Rectal smooth muscle tissue (tissue), 1 donor: ENCODE measurements at regions not wholly inside any gene's neighbourhood (a gene's known extent, or its start where the extent isn't known, plus 50 kb on each side); places are given as distances from the start of the nearest gene placed in this dataset.
"Not testable (repeated sequence)": the region's sequence is repeated elsewhere in the genome, so short reads cannot be mapped to it uniquely, and the experiment has no call there.

Experiments
- H3K27ac ChIP-seq: one replicate; pipeline ENCODE4 v1.7.0; 2013; ENCODE audit warnings: low read depth, low read length, inconsistent platforms
- H3K27me3 ChIP-seq: one replicate; pipeline ENCODE4 v1.7.0; 2013; ENCODE audit warnings: low read length; ENCODE audit not compliant: control insufficient read depth, insufficient read depth
- H3K36me3 ChIP-seq: one replicate; pipeline ENCODE4 v1.7.0; 2013; ENCODE audit warnings: low read length; ENCODE audit not compliant: control insufficient read depth, insufficient read depth
- H3K4me1 ChIP-seq: one replicate; pipeline ENCODE4 v1.7.0; 2013; ENCODE audit warnings: low read length; ENCODE audit not compliant: control insufficient read depth, insufficient read depth
- H3K4me3 ChIP-seq: one replicate; pipeline ENCODE4 v1.7.0; 2013; ENCODE audit warnings: low read length
- H3K9ac ChIP-seq: one replicate; pipeline ENCODE4 v1.7.0; 2013; ENCODE audit warnings: low read length

DNA sequence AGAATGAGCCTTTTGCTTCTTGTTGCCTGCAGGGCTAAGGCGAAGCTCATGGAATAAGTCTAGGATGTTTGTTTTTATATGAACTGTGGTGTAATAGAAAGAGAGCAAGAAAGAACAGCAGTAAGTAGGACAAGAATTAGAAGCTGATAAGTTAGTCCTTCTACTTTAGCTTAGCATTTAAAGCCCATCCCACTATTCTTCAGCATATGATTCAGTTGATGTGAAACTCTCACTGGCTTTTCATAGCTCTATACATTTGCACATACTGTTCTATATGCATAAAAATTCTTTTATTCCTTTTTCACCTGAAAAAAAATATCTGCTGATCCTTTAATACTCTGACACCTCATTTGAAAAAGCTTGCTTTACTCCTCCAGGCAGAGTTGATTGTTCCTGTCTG lies 712.0 kb downstream of the USP25 start:
- no peak overlapping the region for H3K9ac ChIP-seq
- no peak overlapping the region for H3K4me3 ChIP-seq

DNA sequence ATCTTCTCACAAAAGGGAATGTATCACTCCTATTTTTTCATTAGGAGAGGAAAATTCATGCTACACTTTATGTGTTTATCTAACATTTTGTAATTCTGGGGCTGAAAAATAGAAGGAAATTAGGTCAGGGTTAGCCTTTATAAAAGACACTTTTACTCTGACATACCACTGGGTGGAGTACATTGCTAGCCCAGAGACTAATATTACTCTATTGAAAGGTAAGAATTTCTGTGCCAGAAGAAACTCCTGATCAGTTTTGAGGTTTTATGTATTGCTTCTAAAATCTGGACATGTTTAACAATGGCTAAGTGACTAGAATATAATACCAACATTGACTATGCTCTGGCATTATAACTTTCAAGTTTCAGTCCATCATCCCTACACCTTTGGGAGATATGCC lies 724.6 kb downstream of the USP25 start:
- no peak overlapping the region for H3K9ac ChIP-seq
- H3K4me1 ChIP-seq, result peaks cover 4% of the 10 kb centered on the region
- H3K27ac ChIP-seq, result no peak overlapping the region
- no peaks in the 10 kb centered on the region for H3K27me3 ChIP-seq
- H3K4me3 ChIP-seq, result no peak overlapping the region
- no peaks in the 10 kb centered on the region for H3K36me3 ChIP-seq

More for the DNA sequence above, 712.0 kb downstream of the USP25 start:
- Histone ChIP-seq H3K4me1 (no peaks in the 10 kb centered on the region), H3K27ac (no peak overlapping the region), H3K27me3 (no peaks in the 10 kb centered on the region), H3K36me3 (no peaks in the 10 kb centered on the region)

DNA sequence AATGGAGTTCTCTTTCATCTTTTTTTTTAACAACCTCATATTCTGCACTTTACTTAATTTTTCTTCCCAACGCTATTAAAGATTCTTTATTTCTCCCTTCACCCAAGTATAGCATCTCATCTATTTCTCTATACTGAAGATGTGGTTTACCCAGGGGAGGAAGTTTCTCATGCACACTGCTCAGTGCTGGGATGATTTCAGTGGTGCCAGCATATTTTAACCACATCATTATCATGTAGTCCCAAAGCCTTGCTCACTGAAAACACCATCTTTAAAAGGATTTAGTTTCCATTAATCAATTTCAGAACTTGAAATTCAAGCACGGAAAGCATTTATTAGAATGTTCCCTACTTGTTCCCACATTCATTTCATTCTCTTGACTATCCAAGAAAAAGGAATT lies 725.7 kb downstream of the USP25 start:
- Histone ChIP-seq H3K9ac (no peak overlapping the region), H3K4me1 (peaks cover 4% of the 10 kb centered on the region), H3K27me3 (no peaks in the 10 kb centered on the region), H3K36me3 (no peaks in the 10 kb centered on the region), H3K27ac (no peak overlapping the region), H3K4me3 (no peak overlapping the region)

DNA sequence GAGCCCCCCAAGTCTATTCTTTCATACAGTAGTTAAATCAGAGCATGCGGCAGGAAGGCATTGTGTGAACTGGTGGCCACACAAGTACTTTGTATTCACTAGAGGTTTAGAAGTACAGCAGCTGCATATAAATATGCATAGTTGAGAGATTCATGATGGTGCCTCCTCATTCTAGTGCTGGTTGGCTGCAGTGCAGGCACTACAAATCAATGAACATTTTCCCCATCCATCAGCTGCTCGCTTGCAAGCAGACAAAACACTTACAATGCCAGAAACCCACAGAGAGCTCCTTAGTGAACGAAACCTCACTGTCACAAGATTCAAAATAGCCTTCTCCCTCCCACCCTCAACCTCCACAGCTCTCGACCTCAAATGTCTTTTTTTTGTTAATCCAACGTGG lies 726.2 kb downstream of the USP25 start:
- H3K36me3 ChIP-seq, result no peaks in the 10 kb centered on the region
- no peak overlapping the region for H3K27ac ChIP-seq
- H3K4me1 ChIP-seq, result peaks cover 4% of the 10 kb centered on the region
- no peaks in the 10 kb centered on the region for H3K27me3 ChIP-seq
- H3K4me3 ChIP-seq, result no peak overlapping the region
- no peak overlapping the region for H3K9ac ChIP-seq

DNA sequence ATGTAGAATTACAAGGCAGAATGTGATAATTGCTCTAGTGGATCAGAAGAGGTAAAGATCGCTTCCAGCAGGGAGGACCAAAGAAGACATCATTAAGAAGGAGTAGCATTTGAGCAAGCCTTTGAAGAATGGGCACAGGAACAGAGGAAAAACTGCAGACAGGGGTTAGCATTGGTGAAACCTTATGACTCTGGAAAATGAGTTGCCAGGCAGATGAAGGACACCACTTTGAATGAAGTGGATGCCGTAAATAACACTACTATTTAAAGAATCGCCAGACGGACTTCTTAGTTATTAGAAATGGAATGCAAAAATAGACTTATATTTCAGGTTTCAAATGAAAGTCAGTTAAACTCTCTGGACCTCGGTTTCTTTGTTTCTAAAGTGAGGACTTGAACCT lies 727.7 kb downstream of the USP25 start:
- no peak overlapping the region for H3K4me3 ChIP-seq
- no peaks in the 10 kb centered on the region for H3K36me3 ChIP-seq
- no peak overlapping the region for H3K27ac ChIP-seq
- H3K27me3 ChIP-seq, result no peaks in the 10 kb centered on the region
- peaks cover 4% of the 10 kb centered on the region for H3K4me1 ChIP-seq
- no peak overlapping the region for H3K9ac ChIP-seq

DNA sequence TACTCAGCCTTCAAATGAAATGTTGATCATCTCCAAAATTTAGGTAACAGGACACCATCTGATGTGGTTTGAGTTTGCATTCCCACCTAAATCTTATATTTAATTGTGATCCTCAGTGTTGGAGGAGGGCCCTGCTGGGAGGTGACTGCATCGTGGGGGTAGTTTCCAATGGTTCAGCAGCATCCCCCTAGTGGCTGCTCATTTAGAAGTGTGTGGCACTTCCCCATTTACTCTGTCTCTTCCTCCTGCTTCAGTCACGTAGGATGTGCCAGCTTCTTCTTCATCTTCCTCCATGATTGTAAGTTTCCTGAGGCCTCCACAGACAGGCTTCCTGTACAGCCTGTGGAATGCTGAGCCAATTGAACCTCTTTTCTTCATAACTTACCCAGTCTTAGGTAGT lies 731.2 kb downstream of the USP25 start:
- Histone ChIP-seq H3K4me1 (peaks cover 3% of the 10 kb centered on the region), H3K4me3 (no peak overlapping the region), H3K27me3 (no peaks in the 10 kb centered on the region), H3K9ac (no peak overlapping the region), H3K36me3 (no peaks in the 10 kb centered on the region), H3K27ac (no peak overlapping the region)

DNA sequence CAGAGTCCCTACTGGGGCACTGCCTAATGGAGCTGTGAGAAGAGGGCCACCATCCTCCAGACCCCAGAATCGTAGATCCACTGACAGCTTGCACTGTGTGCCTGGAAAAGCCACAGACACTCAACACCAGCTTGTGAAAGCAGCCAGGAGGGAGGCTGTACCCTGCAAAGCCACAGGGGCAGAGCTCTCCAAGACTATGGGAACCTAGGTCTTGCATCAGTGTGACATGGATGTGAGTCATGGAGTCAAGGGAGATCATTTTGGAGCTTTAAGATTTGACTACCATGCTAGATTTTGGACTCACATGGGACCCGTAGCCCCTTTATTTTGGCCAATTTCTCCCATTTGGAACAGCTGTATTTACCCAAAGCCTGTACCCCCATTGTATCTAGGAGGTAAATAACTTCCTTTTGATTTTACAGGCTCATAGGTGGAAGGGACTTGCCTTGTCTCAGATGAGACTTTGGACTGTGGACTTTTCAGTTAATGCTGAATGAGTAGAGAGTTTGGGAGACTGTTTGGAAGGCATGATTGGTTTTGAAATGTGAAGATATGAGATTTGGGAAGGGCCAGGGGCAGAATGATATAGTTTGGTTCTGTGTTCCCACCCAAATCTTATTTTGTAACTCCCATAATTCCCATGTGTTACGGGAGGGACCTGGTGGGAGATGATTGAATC lies 734.6 kb downstream of the USP25 start:
- not testable (repeated sequence) for H3K27ac ChIP-seq, H3K36me3 ChIP-seq, H3K4me3 ChIP-seq, H3K4me1 ChIP-seq, H3K27me3 ChIP-seq, H3K9ac ChIP-seq

DNA sequence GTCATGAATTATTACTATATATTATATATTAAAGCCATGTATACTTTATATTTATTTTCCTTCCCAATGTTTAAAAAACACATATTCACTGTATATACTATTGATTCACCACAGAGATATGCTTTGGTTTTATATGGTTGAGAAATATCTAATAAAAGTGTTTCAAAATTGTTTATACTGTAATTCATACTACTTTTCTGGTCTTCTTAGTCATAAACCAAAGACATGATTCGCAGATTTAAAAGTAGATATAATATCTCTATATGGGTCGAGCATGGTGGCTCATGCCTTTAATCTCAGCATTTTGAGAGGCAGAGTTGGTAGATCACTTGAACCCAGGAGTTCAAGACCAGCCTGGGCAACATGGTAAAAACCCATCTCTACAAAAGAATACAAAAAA lies 738.4 kb downstream of the USP25 start:
- Histone ChIP-seq H3K27ac (no peak overlapping the region), H3K27me3 (no peaks in the 10 kb centered on the region), H3K9ac (no peak overlapping the region), H3K36me3 (no peaks in the 10 kb centered on the region), H3K4me3 (no peak overlapping the region), H3K4me1 (no peaks in the 10 kb centered on the region)

DNA sequence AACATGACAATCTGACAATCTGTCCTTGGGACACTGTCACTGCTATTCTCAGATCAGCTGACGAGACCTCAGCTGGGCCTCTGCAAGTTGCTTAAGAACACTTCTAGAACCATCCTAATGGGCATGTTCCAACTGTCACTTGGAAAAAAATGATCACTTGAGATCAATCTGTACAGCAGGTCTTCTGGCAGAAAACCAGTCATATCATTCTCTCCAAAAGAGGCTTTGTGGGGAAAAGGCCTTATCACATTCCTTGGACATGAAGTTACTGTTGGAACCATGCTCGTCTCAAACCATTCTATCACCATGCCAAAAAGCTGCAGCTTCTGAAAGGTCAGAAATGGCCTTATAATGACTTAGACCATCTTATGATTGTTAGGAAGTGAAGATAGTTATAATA lies 744.2 kb downstream of the USP25 start:
- H3K9ac ChIP-seq, result no peak overlapping the region
- H3K4me1 ChIP-seq, result no peaks in the 10 kb centered on the region
- no peaks in the 10 kb centered on the region for H3K27me3 ChIP-seq
- H3K4me3 ChIP-seq, result no peak overlapping the region
- H3K27ac ChIP-seq, result no peak overlapping the region
- H3K36me3 ChIP-seq, result no peaks in the 10 kb centered on the region

DNA sequence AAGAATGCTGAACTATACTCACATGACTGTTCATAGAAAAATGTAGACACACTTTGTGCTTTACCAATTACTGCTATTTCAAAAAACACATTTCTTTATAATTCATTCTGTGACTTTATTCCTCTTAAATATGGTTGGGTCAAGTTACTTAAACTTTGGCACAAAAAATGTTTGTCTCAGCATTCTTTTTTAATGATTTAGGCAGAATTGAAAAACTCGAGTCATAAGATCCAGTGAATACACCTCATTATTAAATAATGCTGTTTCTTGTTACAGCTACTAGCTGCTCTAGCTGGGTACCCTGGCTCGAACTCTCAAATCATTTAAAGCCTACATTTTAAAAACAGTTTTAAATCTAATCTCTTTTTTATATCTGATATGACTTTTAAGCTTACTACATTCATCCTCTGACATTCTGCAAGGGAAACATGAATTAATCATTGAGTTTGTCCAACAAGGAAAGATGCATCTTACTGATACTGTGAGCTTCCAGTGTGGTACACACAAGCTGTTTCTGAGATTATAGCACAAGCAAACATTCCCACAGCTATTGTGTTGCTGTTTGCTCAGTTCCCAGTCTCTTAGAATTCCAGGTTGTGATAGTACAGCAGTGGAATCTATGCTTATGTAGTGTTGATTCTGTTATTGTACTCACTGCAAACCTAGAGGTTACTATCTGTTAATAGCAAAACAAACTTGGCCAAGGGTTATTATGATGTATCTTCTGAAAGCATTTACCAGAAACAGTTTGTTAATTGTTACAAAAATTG lies 746.5 kb downstream of the USP25 start:
- no peak overlapping the region for H3K27ac ChIP-seq
- no peak overlapping the region for H3K4me3 ChIP-seq
- H3K27me3 ChIP-seq, result no peaks in the 10 kb centered on the region
- H3K9ac ChIP-seq, result no peak overlapping the region
- H3K36me3 ChIP-seq, result no peaks in the 10 kb centered on the region
- H3K4me1 ChIP-seq, result no peaks in the 10 kb centered on the region

DNA sequence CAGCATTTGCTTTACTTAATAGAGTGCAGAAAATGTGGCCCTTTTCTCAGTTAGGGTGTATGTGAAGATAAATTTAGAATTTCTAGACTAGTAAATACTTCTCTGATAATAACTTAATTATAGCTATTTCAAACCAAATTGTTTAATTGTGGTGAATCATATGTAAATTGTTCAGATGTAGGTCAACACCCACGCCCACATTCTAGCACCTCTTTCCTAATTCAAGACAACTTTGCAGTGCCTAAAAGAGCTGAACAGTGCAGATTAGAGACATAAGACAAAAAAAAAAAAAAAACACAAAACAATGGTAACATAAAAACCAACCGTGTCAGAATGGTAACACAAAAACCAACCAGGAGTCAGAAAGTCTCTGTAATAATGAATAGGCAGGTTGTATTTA lies 758.3 kb downstream of the USP25 start:
- Histone ChIP-seq H3K27ac (no peak overlapping the region), H3K4me1 (no peaks in the 10 kb centered on the region), H3K9ac (no peak overlapping the region), H3K4me3 (no peak overlapping the region), H3K27me3 (no peaks in the 10 kb centered on the region), H3K36me3 (no peaks in the 10 kb centered on the region)

DNA sequence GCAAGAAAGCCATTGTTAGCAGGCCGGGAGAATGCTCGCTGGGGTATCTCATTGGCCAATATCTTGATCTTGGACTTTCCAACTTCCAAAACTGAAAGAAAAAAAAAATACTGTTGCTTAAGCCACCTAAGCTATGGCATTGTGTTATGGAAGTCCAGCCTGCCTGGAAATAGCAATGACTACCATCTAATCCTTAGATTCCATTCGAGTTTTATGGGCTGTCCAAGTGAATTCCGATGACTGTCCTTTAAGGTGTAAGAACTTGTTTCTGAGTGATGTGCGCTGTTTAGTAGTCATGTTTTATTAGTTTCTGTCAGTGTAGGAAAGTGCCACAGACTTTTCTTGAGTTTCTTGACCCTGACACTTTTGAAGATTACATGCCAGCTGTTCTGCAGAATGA lies 762.6 kb downstream of the USP25 start:
- Histone ChIP-seq H3K4me3 (no peak overlapping the region), H3K4me1 (no peaks in the 10 kb centered on the region), H3K9ac (no peak overlapping the region), H3K36me3 (no peaks in the 10 kb centered on the region), H3K27ac (no peak overlapping the region), H3K27me3 (no peaks in the 10 kb centered on the region)

DNA sequence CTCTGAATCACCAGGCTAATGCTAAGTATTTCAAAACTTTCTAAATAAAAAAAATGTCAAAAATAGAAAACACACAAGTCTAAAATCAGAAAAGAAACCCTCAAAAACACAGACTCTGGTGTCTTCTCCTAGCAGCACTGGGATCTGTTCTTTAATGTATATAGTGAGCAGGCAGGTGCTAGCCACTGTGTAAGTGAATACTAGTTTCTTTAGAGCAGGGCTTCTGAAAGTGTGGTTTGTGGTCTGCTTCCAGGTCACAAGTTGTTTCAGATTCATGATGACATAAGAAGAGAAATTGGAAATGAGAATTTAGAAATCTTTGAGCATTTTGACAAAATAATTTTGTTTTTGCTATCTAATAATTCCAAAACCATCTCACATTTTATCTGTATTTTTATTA lies 763.1 kb downstream of the USP25 start:
- Histone ChIP-seq H3K27ac (no peak overlapping the region), H3K36me3 (no peaks in the 10 kb centered on the region), H3K4me1 (no peaks in the 10 kb centered on the region), H3K27me3 (no peaks in the 10 kb centered on the region), H3K9ac (no peak overlapping the region), H3K4me3 (no peak overlapping the region)
